KMS-11 (cell line): ENCODE measurements at regions not wholly inside any gene's neighbourhood (a gene's known extent, or its start where the extent isn't known, plus 50 kb on each side); places are given as distances from the start of the nearest gene placed in this dataset.

ENCODE experiments used
- H2AFZ ChIP-seq: fragments of 200-600 bp; sonication (generic); 2 replicates; pipeline ENCODE4 v1.6.1; 2016; ENCODE audit warnings: antibody characterized with exemption, mixed run types, low read depth
- H3K27ac ChIP-seq: fragments of 200-600 bp; sonication (generic); 2 replicates; pipeline ENCODE4 v1.6.1; 2016; ENCODE audit warnings: mild to moderate bottlenecking, mixed run types
- H3K27me3 ChIP-seq: fragments of 200-600 bp; sonication (generic); 2 replicates; pipeline ENCODE4 v1.6.1; 2017; ENCODE audit warnings: mild to moderate bottlenecking, low read depth, mixed run types, moderate library complexity; ENCODE audit not compliant: insufficient read depth
- H3K36me3 ChIP-seq: fragments of 200-600 bp; sonication (generic); 2 replicates; pipeline ENCODE4 v1.6.1; 2017; ENCODE audit warnings: mild to moderate bottlenecking, mixed run types; ENCODE audit not compliant: insufficient read depth
- H3K4me1 ChIP-seq: fragments of 200-600 bp; sonication (generic); 2 replicates; pipeline ENCODE4 v1.6.1; 2016; ENCODE audit warnings: mild to moderate bottlenecking, low read depth, mixed run types; ENCODE audit not compliant: poor library complexity, severe bottlenecking
- H3K4me2 ChIP-seq: fragments of 200-600 bp; sonication (generic); 2 replicates; pipeline ENCODE4 v1.7.0; 2016; ENCODE audit warnings: mild to moderate bottlenecking, mixed run types
- H3K4me3 ChIP-seq: fragments of 200-600 bp; sonication (generic); IDR thresholded peaks from 2 replicates; pipeline ENCODE4 v1.6.1; 2017; ENCODE audit warnings: low read depth, low read length, mixed read lengths; ENCODE audit not compliant: insufficient read depth
- H3K79me2 ChIP-seq: fragments of 200-600 bp; sonication (generic); 2 replicates; pipeline ENCODE4 v1.6.1; 2016; ENCODE audit warnings: low read depth, mixed run types; ENCODE audit not compliant: insufficient read depth
- H3K9ac ChIP-seq: fragments of 200-600 bp; sonication (generic); 2 replicates; pipeline ENCODE4 v1.6.1; 2016; ENCODE audit warnings: mild to moderate bottlenecking, mixed run types
- H4K20me1 ChIP-seq: fragments of 200-600 bp; sonication (generic); 2 replicates; pipeline ENCODE4 v1.6.1; 2016; ENCODE audit warnings: mild to moderate bottlenecking, mixed run types; ENCODE audit not compliant: insufficient read depth
- TF ChIP-seq, protein P1 (sequence below): fragments of 200-600 bp; sonication (generic); conservative IDR thresholded peaks from 2 replicates; pipeline ENCODE4 v1.6.1; 2017; ENCODE audit warnings: low read depth, mild to moderate bottlenecking, antibody characterized with exemption, low read length, moderate library complexity, mixed read lengths

DNA sequence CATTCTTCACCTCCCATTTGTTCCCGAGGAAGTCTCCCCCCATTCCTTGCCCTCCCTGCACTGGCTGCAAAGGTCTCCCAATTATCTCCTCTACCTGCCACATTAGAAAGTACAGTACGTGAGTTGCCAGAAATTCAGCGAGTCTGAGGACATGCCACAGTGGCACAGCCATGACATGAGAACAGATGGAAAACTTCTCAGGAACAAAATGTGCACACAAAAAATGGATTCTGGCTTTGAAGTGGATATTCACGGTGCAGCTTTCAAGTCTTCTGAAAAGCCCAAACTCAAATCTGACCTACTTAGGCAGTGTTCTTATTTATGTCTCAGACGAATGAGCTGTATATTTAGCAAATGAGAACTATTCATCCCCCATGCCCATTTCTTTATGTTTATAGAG is 269.1 kb upstream of the ARID1B start:
- H2AFZ ChIP-seq, result no peak overlapping the region
- no peaks in the 10 kb centered on the region for H3K27me3 ChIP-seq
- no peaks in the 10 kb centered on the region for H4K20me1 ChIP-seq
- no peak overlapping the region for H3K4me3 ChIP-seq
- H3K36me3 ChIP-seq, result no peaks in the 10 kb centered on the region
- no peaks in the 10 kb centered on the region for H3K79me2 ChIP-seq
- TF ChIP-seq, protein P1, sequence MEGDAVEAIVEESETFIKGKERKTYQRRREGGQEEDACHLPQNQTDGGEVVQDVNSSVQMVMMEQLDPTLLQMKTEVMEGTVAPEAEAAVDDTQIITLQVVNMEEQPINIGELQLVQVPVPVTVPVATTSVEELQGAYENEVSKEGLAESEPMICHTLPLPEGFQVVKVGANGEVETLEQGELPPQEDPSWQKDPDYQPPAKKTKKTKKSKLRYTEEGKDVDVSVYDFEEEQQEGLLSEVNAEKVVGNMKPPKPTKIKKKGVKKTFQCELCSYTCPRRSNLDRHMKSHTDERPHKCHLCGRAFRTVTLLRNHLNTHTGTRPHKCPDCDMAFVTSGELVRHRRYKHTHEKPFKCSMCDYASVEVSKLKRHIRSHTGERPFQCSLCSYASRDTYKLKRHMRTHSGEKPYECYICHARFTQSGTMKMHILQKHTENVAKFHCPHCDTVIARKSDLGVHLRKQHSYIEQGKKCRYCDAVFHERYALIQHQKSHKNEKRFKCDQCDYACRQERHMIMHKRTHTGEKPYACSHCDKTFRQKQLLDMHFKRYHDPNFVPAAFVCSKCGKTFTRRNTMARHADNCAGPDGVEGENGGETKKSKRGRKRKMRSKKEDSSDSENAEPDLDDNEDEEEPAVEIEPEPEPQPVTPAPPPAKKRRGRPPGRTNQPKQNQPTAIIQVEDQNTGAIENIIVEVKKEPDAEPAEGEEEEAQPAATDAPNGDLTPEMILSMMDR, result no peak
- no peak overlapping the region for H3K9ac ChIP-seq
- H3K4me1 ChIP-seq, result no peaks in the 10 kb centered on the region
- H3K4me2 ChIP-seq, result no peak overlapping the region
- H3K27ac ChIP-seq, result no peak overlapping the region

DNA sequence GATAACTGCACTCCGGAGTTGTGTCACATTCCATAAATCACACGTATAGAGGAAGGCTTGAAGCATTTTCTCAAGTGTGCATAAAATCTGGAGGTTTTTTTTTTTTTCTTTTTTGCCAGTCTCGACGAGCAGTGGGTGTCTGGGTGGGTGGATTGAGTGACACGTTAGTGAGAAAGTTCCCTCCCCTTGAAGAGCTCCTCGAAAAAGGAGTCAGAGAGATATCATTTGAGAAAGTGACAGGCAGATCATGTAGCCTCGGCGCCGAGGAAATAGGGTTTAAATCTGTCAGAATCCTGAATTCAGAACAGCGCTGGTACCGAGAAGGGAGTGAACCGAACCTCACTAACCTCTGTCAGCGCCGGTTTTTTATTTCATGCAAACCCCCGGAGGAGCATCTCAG is 269.5 kb upstream of the ARID1B start:
- H2AFZ ChIP-seq, result no peak overlapping the region
- no peak overlapping the region for H3K9ac ChIP-seq
- TF ChIP-seq, protein P1, result no peak
- H3K27ac ChIP-seq, result no peak overlapping the region
- no peak overlapping the region for H3K4me2 ChIP-seq
- no peaks in the 10 kb centered on the region for H3K27me3 ChIP-seq
- no peaks in the 10 kb centered on the region for H3K4me1 ChIP-seq
- no peak overlapping the region for H3K4me3 ChIP-seq
- no peaks in the 10 kb centered on the region for H4K20me1 ChIP-seq
- no peaks in the 10 kb centered on the region for H3K79me2 ChIP-seq
- H3K36me3 ChIP-seq, result no peaks in the 10 kb centered on the region

DNA sequence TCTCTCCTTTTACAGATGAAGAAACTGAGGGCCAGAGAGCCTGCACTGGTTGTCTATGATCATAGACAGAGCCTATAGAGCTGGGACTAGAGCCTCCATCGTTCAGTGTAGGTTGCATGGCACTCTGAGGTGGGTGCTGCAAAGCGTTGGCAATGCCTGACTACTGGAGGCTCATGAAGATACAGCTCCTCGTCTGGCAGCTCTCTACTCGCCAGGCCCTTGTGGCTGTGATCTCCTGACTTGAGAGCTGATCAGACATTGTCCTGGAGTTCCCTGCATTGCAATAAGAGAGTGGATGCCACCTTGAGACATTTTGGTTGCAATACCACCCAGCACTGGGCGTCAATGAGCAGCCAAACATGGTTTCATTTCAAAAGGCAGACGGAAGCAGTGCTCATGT is 270.1 kb upstream of the ARID1B start:
- Histone ChIP-seq H3K4me3 (no peak overlapping the region), H2AFZ (no peak overlapping the region), H3K79me2 (no peaks in the 10 kb centered on the region), H3K9ac (no peak overlapping the region), H3K4me2 (no peak overlapping the region), H3K27me3 (no peaks in the 10 kb centered on the region), H3K4me1 (no peaks in the 10 kb centered on the region), H4K20me1 (no peaks in the 10 kb centered on the region), H3K36me3 (no peaks in the 10 kb centered on the region), H3K27ac (no peak overlapping the region)
- TF ChIP-seq, protein P1, result no peak

DNA sequence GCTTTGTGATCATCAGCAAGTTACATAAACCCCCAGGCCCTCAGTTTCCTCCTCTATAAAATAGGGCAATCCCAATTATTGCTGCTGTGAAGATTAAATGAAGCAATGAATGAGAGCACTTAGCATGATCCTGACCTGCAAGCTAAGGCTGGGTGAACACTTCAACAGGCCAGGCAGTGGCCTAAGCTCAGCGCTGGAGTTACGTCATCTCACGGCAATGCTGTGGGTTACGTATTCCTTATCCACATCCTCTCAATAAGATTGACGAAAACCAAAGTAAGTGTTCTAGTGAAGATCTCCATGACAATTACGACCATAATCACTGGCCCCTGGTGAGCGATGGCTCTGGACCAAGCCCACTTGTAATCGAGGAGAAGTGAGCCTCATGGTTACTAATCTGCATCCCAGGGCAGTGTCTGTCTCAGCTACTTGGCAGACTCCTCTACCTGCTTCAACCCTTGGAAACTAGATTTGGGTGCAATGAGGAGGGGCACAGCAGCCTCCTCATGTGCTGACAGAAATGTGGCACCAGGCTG is 274.1 kb upstream of the ARID1B start:
- H3K4me2 ChIP-seq, result no peak overlapping the region
- H3K27ac ChIP-seq, result no peak overlapping the region
- H3K4me1 ChIP-seq, result no peaks in the 10 kb centered on the region
- no peaks in the 10 kb centered on the region for H3K79me2 ChIP-seq
- TF ChIP-seq, protein P1, result no peak
- H3K9ac ChIP-seq, result no peak overlapping the region
- no peaks in the 10 kb centered on the region for H3K36me3 ChIP-seq
- no peaks in the 10 kb centered on the region for H3K27me3 ChIP-seq
- no peak overlapping the region for H2AFZ ChIP-seq
- H4K20me1 ChIP-seq, result no peaks in the 10 kb centered on the region
- H3K4me3 ChIP-seq, result no peak overlapping the region

DNA sequence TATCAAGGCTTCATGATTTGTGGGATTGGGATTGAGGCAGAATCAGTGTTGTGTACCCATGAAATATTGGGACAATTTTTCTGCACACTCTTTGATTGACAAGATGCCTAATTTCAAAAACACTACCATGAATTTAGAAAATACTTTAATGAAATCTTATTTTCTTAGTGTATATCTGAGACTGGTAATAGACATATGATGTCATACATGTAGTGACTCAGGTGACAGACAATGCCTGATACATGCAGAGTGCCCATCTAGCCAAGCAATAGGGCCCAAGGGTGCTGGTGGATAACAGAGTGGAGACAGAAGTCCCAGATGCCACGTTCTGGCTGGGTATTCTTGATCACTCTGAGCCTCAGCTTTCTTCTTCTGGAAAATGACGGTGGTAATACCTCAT is 279.6 kb upstream of the ARID1B start:
- Histone ChIP-seq H3K4me2 (no peak overlapping the region), H3K4me1 (no peaks in the 10 kb centered on the region), H3K27ac (no peak overlapping the region), H3K36me3 (no peaks in the 10 kb centered on the region), H3K4me3 (no peak overlapping the region), H2AFZ (no peak overlapping the region), H4K20me1 (no peaks in the 10 kb centered on the region), H3K9ac (no peak overlapping the region), H3K79me2 (no peaks in the 10 kb centered on the region), H3K27me3 (no peaks in the 10 kb centered on the region)
- TF ChIP-seq, protein P1, result no peak
